PC-9 (cell line): ENCODE measurements at regions not wholly inside any gene's neighbourhood (a gene's known extent, or its start where the extent isn't known, plus 50 kb on each side); places are given as distances from the start of the nearest gene placed in this dataset.

ENCODE experiments used
- BruUV-seq: library from RNA; stranded (reverse); fragments of 400-500 nt; replicated peaks from 2 replicates; lab custom pipeline; 2021; lab: Mats Ljungman, UMichigan
- CTCF ChIA-PET: fragments of 300-600 bp; sonication (Branson Sonifier 250); formaldehyde crosslinking; loops from one replicate; lab custom pipeline; 2022; ENCODE audit warnings: antibody characterized with exemption; lab: Charles Lee
- POLR2A ChIA-PET: fragments of 300-600 bp; sonication (Branson Sonifier 250); formaldehyde crosslinking; loops from one replicate; lab custom pipeline; 2022; ENCODE audit warnings: antibody characterized with exemption; ENCODE audit not compliant: unreplicated experiment; lab: Charles Lee
- DNase-seq, 2 experiments: peaks; one replicate each; pipeline versions ENCODE4 v3.0.0 to v3.0.0-alpha.2; 2015 to 2022; ENCODE audit warnings: mixed read lengths in 1 of 2
- H2AFZ ChIP-seq: fragments of 200-600 bp; sonication (generic); 2 replicates; pipeline ENCODE4 v1.8.1; 2017; ENCODE audit warnings: antibody characterized with exemption
- H3F3A ChIP-seq: fragments of 200-600 bp; sonication (generic); 2 replicates; pipeline ENCODE4 v1.8.1; 2017; ENCODE audit warnings: antibody characterized with exemption, mild to moderate bottlenecking, low read depth; ENCODE audit not compliant: insufficient read depth
- H3K27ac ChIP-seq: fragments of 200-600 bp; sonication (generic); 2 replicates; pipeline ENCODE4 v1.6.1; 2016; ENCODE audit warnings: mixed run types
- H3K27me3 ChIP-seq: fragments of 200-600 bp; sonication (generic); 2 replicates; pipeline ENCODE4 v1.6.1; 2016; ENCODE audit warnings: low read depth, mixed run types; ENCODE audit not compliant: insufficient read depth
- H3K36me3 ChIP-seq: fragments of 200-600 bp; sonication (generic); 2 replicates; pipeline ENCODE4 v1.6.1; 2016; ENCODE audit warnings: low read depth, mixed run types
- H3K4me1 ChIP-seq: fragments of 200-600 bp; sonication (generic); replicated peaks from 2 replicates; pipeline ENCODE4 v1.6.1; 2016; ENCODE audit warnings: mixed run types; ENCODE audit not compliant: insufficient read depth
- H3K4me2 ChIP-seq: fragments of 200-600 bp; sonication (generic); 2 replicates; pipeline ENCODE4 v1.6.1; 2017; ENCODE audit warnings: mixed run types
- H3K4me3 ChIP-seq: fragments of 200-600 bp; sonication (generic); 2 replicates; pipeline ENCODE4 v1.6.1; 2016; ENCODE audit warnings: mixed run types
- H3K79me2 ChIP-seq: fragments of 200-600 bp; sonication (generic); 2 replicates; pipeline ENCODE4 v1.6.1; 2017; ENCODE audit warnings: low read depth, mixed run types
- H3K9me2 ChIP-seq: fragments of 200-600 bp; sonication (generic); 2 replicates; pipeline ENCODE4 v1.8.1; 2017; ENCODE audit warnings: mild to moderate bottlenecking; ENCODE audit not compliant: insufficient read depth
- H3K9me3 ChIP-seq: fragments of 200-600 bp; sonication (generic); 2 replicates; pipeline ENCODE4 v1.8.1; 2016; ENCODE audit warnings: low read depth; ENCODE audit not compliant: insufficient read depth
- H4K20me1 ChIP-seq: fragments of 200-600 bp; sonication (generic); 2 replicates; pipeline ENCODE4 v1.8.1; 2017; ENCODE audit not compliant: insufficient read depth
- CTCF ChIP-seq: fragments of 200-600 bp; sonication (generic); conservative IDR thresholded peaks from 2 replicates; pipeline ENCODE4 v1.6.1; 2017; ENCODE audit warnings: mixed run types, antibody characterized with exemption, mild to moderate bottlenecking, moderate library complexity
- EZH2 ChIP-seq: fragments of 200-600 bp; sonication (generic); IDR thresholded peaks from 2 replicates; pipeline ENCODE4 v1.8.0; 2017; ENCODE audit warnings: antibody characterized with exemption, low read depth
- intact Hi-C: fragments of 100-400 bp; cut with micrococcal nuclease; formaldehyde crosslinking; loops from one replicate; pipeline ENCODE4 v1.10.0; 2022; ENCODE audit not compliant: unreplicated experiment

GRCh38 chr1:213491468-213491867 lies 440.4 kb downstream of the RPS6KC1 start:
- Histone ChIP-seq H3K27me3 (no peaks in the 10 kb centered on the region), H3K36me3 (no peaks in the 10 kb centered on the region)
- POLR2A ChIA-PET = no interaction called here

GRCh38 chr1:213492161-213493041 lies 441.4 kb downstream of the RPS6KC1 start:
- H3K4me1 ChIP-seq = no peaks in the 10 kb centered on the region
- POLR2A ChIA-PET = no interaction called here
- H2AFZ ChIP-seq = no peak overlapping the region
- no peaks in the 10 kb centered on the region for H3K79me2 ChIP-seq
- H3K27ac ChIP-seq = no peak overlapping the region
- no peaks in the 10 kb centered on the region for H4K20me1 ChIP-seq
- no TSS peak for BruUV-seq
- no peaks in the 10 kb centered on the region for H3K9me2 ChIP-seq
- no peaks in the 10 kb centered on the region for H3F3A ChIP-seq
- H3K9me3 ChIP-seq = no peaks in the 10 kb centered on the region
- H3K4me3 ChIP-seq = no peak overlapping the region
- no peak overlapping the region for H3K4me2 ChIP-seq
- TF ChIP-seq CTCF (no peak), EZH2 (no peak)
- intact Hi-C loops = no loop called here
- no peaks in the 10 kb centered on the region for H3K27me3 ChIP-seq
- no peak for DNase-seq
- CTCF ChIA-PET = no interaction called here
- no peaks in the 10 kb centered on the region for H3K36me3 ChIP-seq

More at GRCh38 chr1:213491468-213491867, 440.4 kb downstream of the RPS6KC1 start:
- no peak for DNase-seq
- Histone ChIP-seq H3K79me2 (no peaks in the 10 kb centered on the region), H3K9me2 (no peaks in the 10 kb centered on the region), H3K9me3 (no peaks in the 10 kb centered on the region), H3K27ac (no peak overlapping the region), H3K4me2 (no peak overlapping the region), H3F3A (no peaks in the 10 kb centered on the region), H3K4me1 (no peaks in the 10 kb centered on the region), H4K20me1 (no peaks in the 10 kb centered on the region), H3K4me3 (no peak overlapping the region), H2AFZ (no peak overlapping the region)
- no peak for TF ChIP-seq EZH2
- no peak for TF ChIP-seq CTCF
- CTCF ChIA-PET = no interaction called here
- BruUV-seq = no TSS peak
- intact Hi-C loops = no loop called here

GRCh38 chr1:213499444-213499843 lies 448.4 kb downstream of the RPS6KC1 start:
- no peaks in the 10 kb centered on the region for H3K4me1 ChIP-seq
- POLR2A ChIA-PET = no interaction called here
- no TSS peak for BruUV-seq

More at GRCh38 chr1:213499444-213499843, 448.4 kb downstream of the RPS6KC1 start:
- Histone ChIP-seq H3K4me3 (no peak overlapping the region), H3K27me3 (no peaks in the 10 kb centered on the region), H4K20me1 (no peaks in the 10 kb centered on the region), H3K36me3 (no peaks in the 10 kb centered on the region), H3K4me2 (no peak overlapping the region), H2AFZ (no peak overlapping the region), H3K27ac (no peak overlapping the region), H3K9me2 (no peaks in the 10 kb centered on the region), H3F3A (no peaks in the 10 kb centered on the region), H3K9me3 (no peaks in the 10 kb centered on the region), H3K79me2 (no peaks in the 10 kb centered on the region)
- no peak for TF ChIP-seq EZH2
- DNase-seq = no peak
- CTCF ChIA-PET = interaction anchor here (0.6 kb wide), 1 partner anchor 26 kb away, joined by 10 read pairs; no protein-coding TSS in a partner anchor
- intact Hi-C loops = no loop called here
